MM.1S (cell line): ENCODE measurements at regions not wholly inside any gene's neighbourhood (a gene's known extent, or its start where the extent isn't known, plus 50 kb on each side); places are given as distances from the start of the nearest gene placed in this dataset.
A peak's percentile ranks its signal among the peaks of the same experiment; 100 is the strongest.

ENCODE experiments used
- DNase-seq: peaks from one replicate; pipeline ENCODE4 v3.0.0-alpha.2; 2015
- H2AFZ ChIP-seq: fragments of 300-600 bp; sonication (generic); 2 replicates; pipeline ENCODE4 v1.6.0; 2016; ENCODE audit warnings: antibody characterized with exemption, low read length
- H3F3A ChIP-seq: fragments of 300-600 bp; sonication (generic); 2 replicates; pipeline ENCODE4 v1.6.1; 2016; ENCODE audit warnings: mild to moderate bottlenecking, antibody characterized with exemption, low read length, moderate library complexity, mixed read lengths; ENCODE audit not compliant: insufficient read depth
- H3K27ac ChIP-seq: fragments of 300-600 bp; sonication (generic); 2 replicates; pipeline ENCODE4 v1.5.1; 2016; ENCODE audit warnings: mild to moderate bottlenecking, low read length
- H3K27me3 ChIP-seq: fragments of 300-600 bp; sonication (generic); replicated peaks from 2 replicates; pipeline ENCODE4 v1.6.0; 2016; ENCODE audit warnings: low read length; ENCODE audit not compliant: insufficient read depth
- H3K36me3 ChIP-seq: fragments of 300-600 bp; sonication (generic); replicated peaks from 2 replicates; pipeline ENCODE4 v1.6.1; 2016; ENCODE audit warnings: mild to moderate bottlenecking, low read length, mixed read lengths; ENCODE audit not compliant: insufficient read depth
- H3K4me1 ChIP-seq: fragments of 300-600 bp; sonication (generic); 2 replicates; pipeline ENCODE4 v1.6.1; 2016; ENCODE audit warnings: low read length, mixed read lengths
- H3K4me2 ChIP-seq: fragments of 300-600 bp; sonication (generic); 2 replicates; pipeline ENCODE4 v1.6.0; 2016; ENCODE audit warnings: low read depth, low read length
- H3K4me3 ChIP-seq: fragments of 300-600 bp; sonication (generic); 2 replicates; pipeline ENCODE4 v1.5.1; 2016; ENCODE audit warnings: low read length, mixed read lengths
- H3K79me2 ChIP-seq: fragments of 300-600 bp; sonication (generic); 2 replicates; pipeline ENCODE4 v1.6.1; 2016; ENCODE audit warnings: mixed run types, low read length, mixed read lengths
- H3K9ac ChIP-seq: fragments of 300-600 bp; sonication (generic); 2 replicates; pipeline ENCODE4 v1.6.1; 2016; ENCODE audit warnings: low read length, mixed read lengths
- H3K9me2 ChIP-seq: fragments of 300-600 bp; sonication (generic); replicated peaks from 2 replicates; pipeline ENCODE4 v1.6.1; 2016; ENCODE audit warnings: mild to moderate bottlenecking, low read length, mixed read lengths; ENCODE audit not compliant: insufficient read depth
- H3K9me3 ChIP-seq: fragments of 300-600 bp; sonication (generic); replicated peaks from 2 replicates; pipeline ENCODE4 v1.6.1; 2016; ENCODE audit warnings: mild to moderate bottlenecking, low read length, mixed read lengths; ENCODE audit not compliant: insufficient read depth
- H4K20me1 ChIP-seq: fragments of 300-600 bp; sonication (generic); 2 replicates; pipeline ENCODE4 v1.6.1; 2016; ENCODE audit warnings: mild to moderate bottlenecking, low read length, moderate library complexity, mixed read lengths; ENCODE audit not compliant: insufficient read depth
- EZH2 ChIP-seq: fragments of 300-600 bp; sonication (generic); optimal IDR thresholded peaks from 2 replicates; pipeline ENCODE3; 2017; ENCODE audit warnings: low read depth, mild to moderate bottlenecking, antibody characterized with exemption, low read length, mixed read lengths
- EZH2phosphoT487 ChIP-seq: fragments of 300-600 bp; sonication (generic); IDR thresholded peaks from 2 replicates; pipeline ENCODE4 v1.6.1; 2018; ENCODE audit warnings: antibody characterized with exemption, low read length
- TF ChIP-seq, protein P1 (sequence below): fragments of 300-600 bp; sonication (generic); IDR thresholded peaks from 2 replicates; pipeline ENCODE4 v1.5.1; 2016; ENCODE audit warnings: antibody characterized with exemption, low read length, mixed read lengths

DNA sequence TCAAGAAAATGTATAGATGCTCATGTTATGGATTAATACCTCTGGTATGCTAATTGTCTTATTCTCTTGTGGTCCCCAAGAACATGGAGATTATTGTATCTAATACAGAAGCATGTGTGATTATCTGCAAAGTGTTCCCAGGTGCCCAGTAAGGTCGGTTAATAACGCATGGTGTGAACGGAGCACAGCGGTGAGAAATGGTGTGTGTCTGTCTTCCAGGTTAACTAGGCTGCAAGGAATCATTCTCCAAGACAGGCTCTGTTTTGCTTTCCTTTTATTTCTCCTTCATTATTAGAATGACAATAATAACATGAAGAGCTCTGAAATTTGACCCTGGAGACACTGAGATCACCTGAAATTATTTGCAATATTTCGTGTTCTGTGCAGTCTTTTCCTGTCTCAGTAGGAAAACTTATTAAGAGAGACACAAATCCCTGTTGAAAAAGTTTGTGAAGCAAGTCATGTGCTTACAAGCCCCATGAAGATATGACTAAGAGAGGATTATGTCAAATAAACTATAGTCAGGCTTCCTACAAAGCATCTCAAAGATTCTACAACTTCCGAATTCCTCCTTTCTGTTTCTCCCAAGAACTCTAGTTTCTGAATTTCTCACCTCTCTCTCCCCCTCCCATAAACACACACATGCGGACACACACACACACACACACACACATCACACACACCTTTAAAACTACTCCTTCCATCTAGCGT is 230.9 kb downstream of the HS3ST1 start:
- H3K4me1 ChIP-seq: no peaks in the 10 kb centered on the region
- no peak overlapping the region for H3K27ac ChIP-seq
- no peaks in the 10 kb centered on the region for H3F3A ChIP-seq
- H3K27me3 ChIP-seq: no peaks in the 10 kb centered on the region
- TF ChIP-seq, protein P1, sequence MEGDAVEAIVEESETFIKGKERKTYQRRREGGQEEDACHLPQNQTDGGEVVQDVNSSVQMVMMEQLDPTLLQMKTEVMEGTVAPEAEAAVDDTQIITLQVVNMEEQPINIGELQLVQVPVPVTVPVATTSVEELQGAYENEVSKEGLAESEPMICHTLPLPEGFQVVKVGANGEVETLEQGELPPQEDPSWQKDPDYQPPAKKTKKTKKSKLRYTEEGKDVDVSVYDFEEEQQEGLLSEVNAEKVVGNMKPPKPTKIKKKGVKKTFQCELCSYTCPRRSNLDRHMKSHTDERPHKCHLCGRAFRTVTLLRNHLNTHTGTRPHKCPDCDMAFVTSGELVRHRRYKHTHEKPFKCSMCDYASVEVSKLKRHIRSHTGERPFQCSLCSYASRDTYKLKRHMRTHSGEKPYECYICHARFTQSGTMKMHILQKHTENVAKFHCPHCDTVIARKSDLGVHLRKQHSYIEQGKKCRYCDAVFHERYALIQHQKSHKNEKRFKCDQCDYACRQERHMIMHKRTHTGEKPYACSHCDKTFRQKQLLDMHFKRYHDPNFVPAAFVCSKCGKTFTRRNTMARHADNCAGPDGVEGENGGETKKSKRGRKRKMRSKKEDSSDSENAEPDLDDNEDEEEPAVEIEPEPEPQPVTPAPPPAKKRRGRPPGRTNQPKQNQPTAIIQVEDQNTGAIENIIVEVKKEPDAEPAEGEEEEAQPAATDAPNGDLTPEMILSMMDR: no peak
- TF ChIP-seq EZH2: no peak
- no peaks in the 10 kb centered on the region for H3K36me3 ChIP-seq
- no peaks in the 10 kb centered on the region for H3K79me2 ChIP-seq
- no peaks in the 10 kb centered on the region for H4K20me1 ChIP-seq
- H3K9ac ChIP-seq: no peak overlapping the region
- H3K9me2 ChIP-seq: no peaks in the 10 kb centered on the region
- DNase-seq: no peak
- no peak overlapping the region for H2AFZ ChIP-seq
- H3K4me2 ChIP-seq: no peak overlapping the region
- no peak overlapping the region for H3K4me3 ChIP-seq
- H3K9me3 ChIP-seq: no peaks in the 10 kb centered on the region

DNA sequence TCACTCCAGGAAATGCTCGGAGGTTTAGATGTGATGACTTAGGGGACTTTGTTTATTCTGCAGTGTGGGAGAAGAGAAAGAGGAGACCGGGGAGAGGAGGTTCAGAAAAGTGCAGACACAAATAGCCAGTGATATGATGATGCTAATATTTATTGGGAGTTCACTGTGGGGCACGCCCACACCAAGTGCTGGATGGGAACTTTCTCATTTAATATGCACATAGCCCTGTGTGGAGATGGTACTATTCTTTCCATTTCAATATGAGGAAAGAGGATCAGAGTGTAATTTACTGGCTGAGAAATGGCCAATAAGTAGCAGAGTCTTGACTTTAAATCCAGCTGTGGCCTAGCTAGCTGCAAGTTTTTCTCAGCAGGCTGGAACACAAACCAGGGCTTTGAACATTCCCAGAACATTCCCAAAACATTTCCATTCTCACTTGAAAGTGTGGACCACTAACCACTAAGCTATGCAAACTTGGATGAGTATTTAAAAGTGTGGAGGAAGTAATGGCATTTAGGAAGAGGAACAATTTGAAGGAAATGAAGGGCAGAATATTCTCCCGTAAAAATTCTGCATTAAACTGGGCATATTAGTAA is 231.7 kb downstream of the HS3ST1 start:
- H3K9me3 ChIP-seq: no peaks in the 10 kb centered on the region
- no peaks in the 10 kb centered on the region for H3K36me3 ChIP-seq
- H4K20me1 ChIP-seq: no peaks in the 10 kb centered on the region
- no peak overlapping the region for H3K4me3 ChIP-seq
- H3F3A ChIP-seq: no peaks in the 10 kb centered on the region
- DNase-seq: no peak
- H3K9ac ChIP-seq: no peak overlapping the region
- no peak overlapping the region for H3K4me2 ChIP-seq
- H3K79me2 ChIP-seq: no peaks in the 10 kb centered on the region
- no peak overlapping the region for H3K27ac ChIP-seq
- no peaks in the 10 kb centered on the region for H3K27me3 ChIP-seq
- H3K9me2 ChIP-seq: no peaks in the 10 kb centered on the region
- no peak overlapping the region for H2AFZ ChIP-seq
- H3K4me1 ChIP-seq: no peaks in the 10 kb centered on the region
- no peak for TF ChIP-seq EZH2phosphoT487
- no peak for TF ChIP-seq EZH2
- TF ChIP-seq, protein P1: no peak

DNA sequence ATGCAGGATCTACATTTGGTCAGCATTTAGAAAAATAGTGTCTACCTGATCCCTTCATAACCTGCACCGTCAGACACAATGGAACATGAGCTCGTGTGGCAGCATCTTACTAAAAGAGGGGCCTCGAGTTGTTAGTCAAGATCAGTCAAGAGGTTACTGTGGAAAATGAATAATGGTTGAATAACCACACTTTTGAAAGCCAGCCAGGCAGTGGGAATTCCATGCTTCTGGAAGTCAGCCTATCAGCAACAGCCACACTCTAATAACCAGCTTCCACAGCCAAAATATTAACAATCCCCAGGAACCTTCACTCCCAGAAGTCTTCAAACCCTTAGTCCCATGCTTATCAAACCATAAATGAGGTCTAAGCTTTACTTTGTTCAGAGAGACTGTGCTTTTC is 234.3 kb downstream of the HS3ST1 start:
- no peaks in the 10 kb centered on the region for H3K9me2 ChIP-seq
- TF ChIP-seq EZH2phosphoT487: no peak
- no peaks in the 10 kb centered on the region for H3F3A ChIP-seq
- DNase-seq: no peak
- H3K9ac ChIP-seq: no peak overlapping the region
- no peaks in the 10 kb centered on the region for H3K4me1 ChIP-seq
- H3K9me3 ChIP-seq: no peaks in the 10 kb centered on the region
- H3K27ac ChIP-seq: no peak overlapping the region
- no peak overlapping the region for H2AFZ ChIP-seq
- H3K4me2 ChIP-seq: no peak overlapping the region
- no peak overlapping the region for H3K4me3 ChIP-seq
- no peaks in the 10 kb centered on the region for H3K79me2 ChIP-seq
- no peaks in the 10 kb centered on the region for H4K20me1 ChIP-seq
- no peaks in the 10 kb centered on the region for H3K36me3 ChIP-seq
- H3K27me3 ChIP-seq: no peaks in the 10 kb centered on the region

DNA sequence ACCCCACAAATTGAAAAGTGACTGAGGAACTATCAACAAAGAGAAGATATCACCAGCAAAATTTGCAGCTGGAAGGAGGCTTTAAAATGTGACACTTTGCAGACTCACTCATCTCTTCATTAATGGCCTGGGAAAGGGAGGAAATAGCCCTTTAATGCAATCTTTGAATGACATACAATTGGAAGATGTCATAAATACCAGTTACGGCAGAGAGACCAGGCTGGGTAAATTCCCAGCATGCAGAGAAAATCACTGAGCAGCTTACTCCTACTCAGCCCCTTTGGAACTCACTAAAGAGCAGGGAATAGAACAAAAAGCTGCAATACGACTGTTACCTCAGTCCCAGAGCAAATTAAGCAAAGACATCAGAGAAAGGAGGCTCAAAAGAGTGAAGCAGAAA is 238.9 kb downstream of the HS3ST1 start:
- TF ChIP-seq, protein P1: no peak
- TF ChIP-seq EZH2phosphoT487: no peak
- no peak for TF ChIP-seq EZH2
- H3K4me3 ChIP-seq: no peak overlapping the region
- H3K4me2 ChIP-seq: peak overlapping the region; percentile 23; the same call in 1 of the 2 replicates
- no peak overlapping the region for H3K27ac ChIP-seq
- H4K20me1 ChIP-seq: no peaks in the 10 kb centered on the region
- no peaks in the 10 kb centered on the region for H3K4me1 ChIP-seq
- DNase-seq: no peak
- H3K9me3 ChIP-seq: no peaks in the 10 kb centered on the region
- no peaks in the 10 kb centered on the region for H3K27me3 ChIP-seq
- H3F3A ChIP-seq: no peaks in the 10 kb centered on the region
- H3K36me3 ChIP-seq: no peaks in the 10 kb centered on the region
- H3K9ac ChIP-seq: no peak overlapping the region
- H3K9me2 ChIP-seq: no peaks in the 10 kb centered on the region
- H3K79me2 ChIP-seq: no peaks in the 10 kb centered on the region
- H2AFZ ChIP-seq: no peak overlapping the region
